Natural killer cell treated with Interleukin-12 subunit alpha and Interleukin-12 subunit beta and Interleukin-15 and Interleukin-18, amount 100 ng/mL, for 72 hours (primary cell): ENCODE measurements at regions not wholly inside any gene's neighbourhood (a gene's known extent, or its start where the extent isn't known, plus 50 kb on each side); places are given as distances from the start of the nearest gene placed in this dataset.

ENCODE experiments used
- ATAC-seq, 2 donors: fragments of 150-1000 bp; cut with Tn5 transposase in 1 of 2; sonication (Bioruptor Pico), chemical (Tn5 transposase) in 1 of 2; 2 replicates each; pipeline ENCODE4 v1.10.0; 2021
- DNase-seq: peaks from one replicate; pipeline ENCODE4 v3.0.0; 2022; ENCODE audit warnings: low spot score
- H3K27ac Mint-ChIP-seq, 2 donors: 1 replicate in 1 of 2; 2 replicates in 1 of 2; pipeline ENCODE4 v1.8.0; 2022; ENCODE audit warnings: mixed read lengths in 2 of 2, mild to moderate bottlenecking in 1 of 2, moderate library complexity in 1 of 2
- H3K27me3 Mint-ChIP-seq, 2 donors: 1 replicate in 1 of 2; 2 replicates in 1 of 2; pipeline ENCODE4 v1.8.0; 2022; ENCODE audit warnings: mixed read lengths in 2 of 2
- H3K36me3 Mint-ChIP-seq: one replicate; pipeline ENCODE4 v1.8.0; 2022; ENCODE audit warnings: mixed read lengths
- H3K4me1 Mint-ChIP-seq, 2 donors: 1 replicate in 1 of 2; 2 replicates in 1 of 2; pipeline ENCODE4 v1.8.0; 2022; ENCODE audit warnings: low read depth in 2 of 2, mixed read lengths in 2 of 2, mild to moderate bottlenecking in 1 of 2
- H3K4me3 Mint-ChIP-seq: one replicate; pipeline ENCODE4 v1.8.0; 2022; ENCODE audit warnings: mixed read lengths
- H3K9me3 Mint-ChIP-seq: 2 replicates; pipeline ENCODE4 v1.8.0; 2022; ENCODE audit warnings: mixed read lengths

DNA sequence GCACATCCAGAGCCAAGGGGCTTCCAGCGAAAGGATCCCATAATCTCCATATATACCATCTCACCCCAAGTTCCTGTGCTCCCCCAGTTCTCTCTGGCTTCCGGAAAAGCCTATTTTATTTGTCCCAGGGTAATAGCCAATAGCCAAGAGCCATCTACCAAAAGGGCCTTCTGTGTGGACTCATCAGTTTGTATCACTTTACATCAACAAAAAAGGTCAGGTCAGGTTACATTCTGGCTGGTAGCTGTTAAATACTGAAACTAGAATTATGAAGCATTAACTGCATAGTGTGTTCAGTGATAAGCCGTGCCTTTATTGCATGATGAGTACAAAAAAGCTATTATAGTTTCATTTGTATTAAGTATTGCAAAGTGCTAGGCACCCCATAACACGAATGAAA is 223.7 kb downstream of the IRS1 start:
- Mint-ChIP-seq H3K27ac (no peak overlapping the region), H3K36me3 (no peaks in the 10 kb centered on the region), H3K4me1 (no peaks in the 10 kb centered on the region), H3K4me3 (no peak overlapping the region), H3K27me3 (no peaks in the 10 kb centered on the region), H3K9me3 (no peaks in the 10 kb centered on the region)
- ATAC-seq (no peak), DNase-seq (no peak)

DNA sequence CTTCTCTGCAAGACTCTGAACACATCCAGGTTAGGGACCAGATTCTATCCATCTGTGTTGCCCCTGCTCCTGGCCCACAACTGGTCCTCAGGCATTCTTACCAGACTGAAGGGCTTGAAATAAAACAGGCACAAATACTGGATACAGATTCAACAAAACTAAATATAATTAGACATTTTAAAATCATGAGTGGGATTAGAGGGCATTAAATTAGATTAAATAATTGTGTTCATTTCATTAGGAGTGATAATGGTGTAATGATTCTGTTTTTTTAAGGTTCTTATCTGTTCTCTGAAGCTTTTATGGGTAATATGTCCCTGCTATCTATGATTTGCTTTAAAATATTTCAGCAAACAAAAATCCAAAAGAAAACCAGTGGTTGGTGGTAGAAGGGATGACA is 226.5 kb downstream of the IRS1 start:
- no peak overlapping the region for H3K4me3 Mint-ChIP-seq
- no peaks in the 10 kb centered on the region for H3K36me3 Mint-ChIP-seq
- no peak for DNase-seq
- no peak for ATAC-seq
- no peaks in the 10 kb centered on the region for H3K9me3 Mint-ChIP-seq
- H3K27me3 Mint-ChIP-seq = no peaks in the 10 kb centered on the region
- H3K4me1 Mint-ChIP-seq = no peaks in the 10 kb centered on the region
- H3K27ac Mint-ChIP-seq = no peak overlapping the region

DNA sequence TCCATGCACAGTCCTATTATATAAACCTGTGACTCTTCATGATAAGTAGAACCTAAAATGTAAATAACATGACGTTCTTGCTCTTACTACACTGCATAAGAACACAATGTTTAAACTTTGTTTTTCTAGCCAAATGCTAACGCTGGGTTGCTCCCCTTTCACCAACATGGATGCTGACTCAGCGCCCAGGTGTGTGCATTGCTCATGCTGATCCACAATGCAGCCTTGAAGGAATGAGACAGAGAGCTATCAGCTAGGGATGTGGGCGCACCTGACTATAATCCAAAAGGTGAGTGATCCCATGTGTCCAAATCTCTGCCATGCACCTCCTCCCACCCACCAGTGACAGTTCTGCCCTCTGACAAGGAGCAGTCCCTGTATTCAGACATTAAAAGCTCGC is 235.0 kb downstream of the IRS1 start:
- H3K27me3 Mint-ChIP-seq = no peaks in the 10 kb centered on the region
- H3K9me3 Mint-ChIP-seq = no peaks in the 10 kb centered on the region
- H3K4me1 Mint-ChIP-seq = no peaks in the 10 kb centered on the region
- no peak for DNase-seq
- no peak overlapping the region for H3K27ac Mint-ChIP-seq
- no peak overlapping the region for H3K4me3 Mint-ChIP-seq
- H3K36me3 Mint-ChIP-seq = no peaks in the 10 kb centered on the region
- no peak for ATAC-seq

DNA sequence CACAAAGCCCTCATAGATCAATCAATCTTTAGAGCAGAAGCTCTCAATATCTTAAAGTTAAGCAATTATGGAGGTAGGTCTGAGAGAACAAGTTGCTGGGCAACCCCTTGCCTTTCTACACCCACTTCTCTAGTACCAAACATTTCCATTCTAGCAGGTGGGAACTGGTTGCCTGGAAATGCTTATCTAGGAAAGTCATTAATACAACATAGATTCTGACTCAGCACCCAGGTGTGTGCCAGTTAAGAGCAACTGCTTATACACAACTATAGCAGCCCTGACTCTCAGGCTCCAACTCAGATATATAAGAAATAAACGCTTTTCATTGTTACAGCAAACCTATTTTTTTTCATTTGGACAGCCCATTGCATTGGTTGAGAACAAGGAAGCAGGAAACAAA is 237.7 kb downstream of the IRS1 start:
- H3K36me3 Mint-ChIP-seq = no peaks in the 10 kb centered on the region

DNA sequence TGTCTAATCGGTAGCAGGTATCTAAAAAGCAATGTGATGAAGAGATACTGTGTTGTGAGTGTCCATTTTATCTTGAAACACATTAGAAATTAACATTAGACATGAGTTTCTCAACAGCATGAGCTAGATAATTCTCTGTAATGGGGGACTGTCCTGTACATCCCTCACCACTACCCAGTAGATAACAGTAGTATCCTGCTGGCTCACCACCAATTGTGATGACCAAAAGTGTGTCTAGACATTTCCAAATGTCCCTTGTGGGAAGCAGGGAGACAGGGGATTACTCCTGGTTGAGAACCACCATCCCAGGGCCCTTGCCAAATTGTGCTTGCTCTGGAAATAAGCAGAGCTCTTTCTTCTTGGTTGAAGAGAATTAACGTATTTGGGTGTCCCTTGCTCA is 239.3 kb downstream of the IRS1 start:
- no peak overlapping the region for H3K27ac Mint-ChIP-seq
- H3K4me1 Mint-ChIP-seq = no peaks in the 10 kb centered on the region
- ATAC-seq (no peak), DNase-seq (no peak)
- no peaks in the 10 kb centered on the region for H3K9me3 Mint-ChIP-seq
- peaks cover 0 to 15% of the 10 kb centered on the region in 2 donors for H3K27me3 Mint-ChIP-seq
- no peaks in the 10 kb centered on the region for H3K36me3 Mint-ChIP-seq
- H3K4me3 Mint-ChIP-seq = no peak overlapping the region

More for the DNA sequence above, 237.7 kb downstream of the IRS1 start:
- no peak for DNase-seq
- no peak overlapping the region for H3K27ac Mint-ChIP-seq
- H3K9me3 Mint-ChIP-seq = no peaks in the 10 kb centered on the region
- no peaks in the 10 kb centered on the region for H3K4me1 Mint-ChIP-seq
- H3K27me3 Mint-ChIP-seq = peaks cover 0 to 12% of the 10 kb centered on the region in 2 donors
- no peak for ATAC-seq
- no peak overlapping the region for H3K4me3 Mint-ChIP-seq

DNA sequence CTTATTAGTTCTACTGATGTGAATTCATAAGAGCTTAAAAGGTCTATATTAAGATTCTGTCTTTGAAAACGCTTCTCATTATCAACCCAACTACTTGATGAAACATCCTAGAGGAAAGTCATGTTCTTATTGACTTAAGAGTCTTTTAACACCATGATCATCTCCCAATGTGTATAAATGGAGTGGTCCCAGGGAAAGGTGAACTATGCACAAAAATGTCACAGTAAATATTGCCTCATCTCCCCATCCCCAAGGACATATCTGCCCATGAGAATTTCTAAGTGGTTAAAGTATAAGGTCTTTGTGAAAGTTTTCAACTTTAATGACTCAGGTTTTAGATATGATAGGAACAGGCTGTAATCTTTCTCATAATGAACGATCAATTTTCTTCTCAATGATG is 240.1 kb downstream of the IRS1 start:
- Mint-ChIP-seq H3K9me3 (no peaks in the 10 kb centered on the region), H3K36me3 (no peaks in the 10 kb centered on the region)
- ATAC-seq = no peak

DNA sequence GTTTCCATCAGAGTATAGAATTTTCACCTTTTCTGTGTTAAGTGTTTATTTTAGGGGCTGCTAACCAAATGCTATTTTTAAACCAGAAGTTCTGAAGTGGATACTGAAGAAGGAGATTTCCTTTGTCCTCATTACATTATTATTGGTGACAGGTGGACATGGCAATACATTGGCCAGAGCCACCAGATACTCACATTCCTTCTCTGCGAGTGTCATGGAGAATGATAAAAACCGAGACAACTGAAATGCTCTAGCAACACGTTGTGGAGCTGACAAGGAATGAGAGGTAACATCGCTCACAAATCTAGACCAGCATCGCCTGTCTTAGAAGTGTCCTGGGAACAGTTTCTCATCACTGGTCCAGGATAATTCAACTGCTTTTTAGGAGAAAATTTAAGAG is 241.2 kb downstream of the IRS1 start:
- no peak for DNase-seq
- no peaks in the 10 kb centered on the region for H3K4me1 Mint-ChIP-seq

More for the DNA sequence above, 240.1 kb downstream of the IRS1 start:
- Mint-ChIP-seq H3K4me3 (no peak overlapping the region), H3K27me3 (peaks cover 0 to 15% of the 10 kb centered on the region in 2 donors), H3K27ac (no peak overlapping the region), H3K4me1 (no peaks in the 10 kb centered on the region)
- DNase-seq = no peak

DNA sequence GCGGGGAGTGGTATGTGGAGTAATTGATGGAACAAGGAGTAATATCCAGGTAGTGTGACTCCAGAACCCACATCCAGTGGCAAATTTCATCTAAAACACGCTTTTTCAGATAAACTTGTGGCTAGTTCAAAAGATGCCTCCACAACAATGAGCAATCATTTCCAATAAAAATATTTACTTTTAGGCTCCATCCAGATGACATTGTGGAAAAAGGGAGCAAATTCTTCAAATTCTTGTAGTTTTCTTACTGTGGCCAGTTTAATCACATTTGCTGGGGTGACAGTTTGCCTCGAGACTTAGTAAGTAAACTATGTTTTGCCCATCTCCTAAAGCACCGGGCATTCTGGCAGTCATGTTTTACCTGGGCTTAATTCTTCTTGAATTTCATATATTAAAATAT is 243.6 kb downstream of the IRS1 start:
- no peak for DNase-seq
- Mint-ChIP-seq H3K4me1 (no peaks in the 10 kb centered on the region), H3K9me3 (no peaks in the 10 kb centered on the region), H3K27ac (no peak overlapping the region), H3K4me3 (no peak overlapping the region), H3K27me3 (peaks cover 0 to 15% of the 10 kb centered on the region in 2 donors), H3K36me3 (no peaks in the 10 kb centered on the region)
- ATAC-seq = no peak

More for the DNA sequence above, 241.2 kb downstream of the IRS1 start:
- H3K27me3 Mint-ChIP-seq = peaks cover 0 to 15% of the 10 kb centered on the region in 2 donors
- no peak overlapping the region for H3K4me3 Mint-ChIP-seq
- no peak overlapping the region for H3K27ac Mint-ChIP-seq
- no peaks in the 10 kb centered on the region for H3K9me3 Mint-ChIP-seq
- no peaks in the 10 kb centered on the region for H3K36me3 Mint-ChIP-seq
- ATAC-seq = no peak

DNA sequence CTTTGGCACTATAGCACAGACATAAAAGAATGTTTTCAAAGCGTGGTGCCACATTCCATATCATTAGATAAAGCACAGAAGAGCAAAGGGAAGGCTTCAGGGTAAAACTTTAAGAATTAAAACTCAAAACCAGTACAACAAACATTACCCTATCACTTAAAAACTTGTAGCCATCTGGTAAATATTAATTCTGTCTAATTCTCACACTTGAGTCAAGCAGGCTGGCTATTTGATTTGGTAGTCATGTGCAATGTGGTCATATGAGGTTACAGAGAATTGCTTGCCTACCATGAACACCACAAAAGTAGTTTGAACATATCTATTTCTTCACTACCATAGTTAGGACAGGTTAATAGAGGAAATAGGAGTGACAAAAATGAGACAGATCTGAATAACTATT is 244.9 kb downstream of the IRS1 start:
- no peak for ATAC-seq
- no peak for DNase-seq
- Mint-ChIP-seq H3K27me3 (peaks cover 0 to 22% of the 10 kb centered on the region in 2 donors), H3K36me3 (no peaks in the 10 kb centered on the region), H3K27ac (no peak overlapping the region), H3K4me3 (no peak overlapping the region), H3K9me3 (peaks cover 4% of the 10 kb centered on the region), H3K4me1 (no peaks in the 10 kb centered on the region)

DNA sequence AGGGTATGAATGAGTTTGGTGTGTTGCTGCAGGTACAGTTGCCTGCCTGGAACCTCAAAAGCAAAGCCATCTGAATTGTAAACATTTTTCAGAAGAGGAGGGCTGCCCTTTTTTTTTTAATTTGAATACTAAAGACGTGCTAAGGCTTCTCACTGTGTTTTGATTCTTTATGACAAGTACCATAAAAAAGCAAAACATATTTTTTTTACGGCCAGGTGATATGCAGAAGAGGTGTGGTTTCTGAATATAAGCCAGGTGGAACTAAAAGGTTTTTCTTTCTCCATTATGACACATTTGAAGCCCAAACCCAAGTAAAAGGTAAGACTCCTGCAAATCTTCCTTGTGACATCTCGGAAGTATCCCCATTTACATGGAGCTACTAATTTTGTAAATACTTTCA is 246.3 kb downstream of the IRS1 start:
- DNase-seq (no peak), ATAC-seq (no peak)
- H3K4me1 Mint-ChIP-seq = no peaks in the 10 kb centered on the region
- no peaks in the 10 kb centered on the region for H3K36me3 Mint-ChIP-seq
- peaks cover 4% of the 10 kb centered on the region for H3K9me3 Mint-ChIP-seq
- peaks cover 0 to 24% of the 10 kb centered on the region in 2 donors for H3K27me3 Mint-ChIP-seq
- no peak overlapping the region for H3K27ac Mint-ChIP-seq
- H3K4me3 Mint-ChIP-seq = no peak overlapping the region

DNA sequence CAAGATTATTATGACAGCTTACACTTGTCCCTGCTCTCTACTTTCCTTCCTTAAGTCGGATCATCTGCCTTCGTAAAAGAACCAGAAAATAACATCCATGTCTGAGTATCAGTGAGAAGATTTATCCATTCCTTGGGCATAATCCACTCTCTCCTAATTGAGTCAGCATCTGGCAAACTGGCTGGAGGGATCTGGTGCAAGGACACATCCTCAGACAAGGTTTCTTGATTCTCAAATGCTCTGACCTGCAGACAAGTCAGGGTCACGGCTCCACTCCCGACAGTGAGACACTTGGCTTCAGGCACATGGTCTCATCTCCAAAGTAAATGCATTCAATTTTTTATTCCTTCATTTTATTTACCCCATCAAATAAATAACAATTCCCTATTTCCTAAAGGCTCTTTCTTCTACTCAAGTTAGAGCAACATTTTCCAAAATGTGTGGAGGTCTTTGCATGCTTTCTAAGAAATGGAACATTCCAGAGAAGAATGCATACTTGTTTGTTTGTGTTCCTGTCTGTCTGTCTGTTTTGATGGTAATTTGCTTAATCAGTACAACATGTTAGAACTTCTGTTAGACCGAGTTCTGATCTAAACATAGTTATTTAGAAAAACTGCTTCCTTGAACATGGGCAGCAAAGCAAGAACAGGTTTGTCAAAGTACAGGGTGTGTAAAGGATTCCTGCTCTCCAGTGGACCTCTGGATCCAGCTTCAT is 246.9 kb downstream of the IRS1 start:
- Mint-ChIP-seq H3K27ac (no peak overlapping the region), H3K4me1 (no peaks in the 10 kb centered on the region), H3K9me3 (peaks cover 4% of the 10 kb centered on the region), H3K27me3 (peaks cover 0 to 20% of the 10 kb centered on the region in 2 donors), H3K4me3 (no peak overlapping the region), H3K36me3 (no peaks in the 10 kb centered on the region)
- ATAC-seq = no peak
- DNase-seq = no peak

DNA sequence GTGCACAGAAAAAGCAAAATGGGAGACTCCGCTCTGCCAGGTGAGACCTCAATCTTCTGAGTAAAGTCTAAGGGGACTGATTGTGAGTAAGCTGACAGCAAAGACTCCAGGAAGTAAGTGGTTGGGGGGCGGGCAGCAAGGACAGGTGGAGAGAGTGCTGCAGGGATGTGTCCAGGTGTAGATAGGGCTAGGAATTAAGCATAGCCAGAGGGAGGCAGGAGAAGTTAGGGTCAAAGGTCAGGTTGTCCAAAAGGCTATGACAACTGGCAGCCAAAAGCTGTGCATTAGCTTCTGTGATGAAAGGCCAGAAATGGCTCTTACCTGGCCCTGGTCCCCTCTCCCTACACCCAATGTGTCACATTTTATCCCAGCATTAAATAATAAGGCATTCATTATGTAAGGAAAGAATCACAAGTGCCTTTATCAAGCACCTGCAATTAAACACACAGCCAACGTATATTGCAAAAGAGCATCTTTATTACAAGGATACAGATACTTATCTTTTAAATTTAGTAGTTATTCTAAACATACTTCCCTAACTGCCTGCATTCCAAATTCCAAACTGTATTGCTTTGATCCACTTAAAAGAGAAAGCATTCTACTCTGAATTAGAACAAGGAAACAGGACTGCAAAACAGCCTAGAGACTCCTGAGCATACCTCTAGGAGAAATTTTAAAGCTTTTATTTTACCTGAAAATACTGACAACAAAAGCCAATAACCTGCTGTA is 247.9 kb downstream of the IRS1 start:
- Mint-ChIP-seq H3K4me3 (no peak overlapping the region), H3K27ac (no peak overlapping the region), H3K9me3 (peaks cover 4% of the 10 kb centered on the region), H3K36me3 (no peaks in the 10 kb centered on the region), H3K4me1 (no peaks in the 10 kb centered on the region), H3K27me3 (peaks cover 0 to 9% of the 10 kb centered on the region in 2 donors)
- ATAC-seq = no peak
- no peak for DNase-seq

DNA sequence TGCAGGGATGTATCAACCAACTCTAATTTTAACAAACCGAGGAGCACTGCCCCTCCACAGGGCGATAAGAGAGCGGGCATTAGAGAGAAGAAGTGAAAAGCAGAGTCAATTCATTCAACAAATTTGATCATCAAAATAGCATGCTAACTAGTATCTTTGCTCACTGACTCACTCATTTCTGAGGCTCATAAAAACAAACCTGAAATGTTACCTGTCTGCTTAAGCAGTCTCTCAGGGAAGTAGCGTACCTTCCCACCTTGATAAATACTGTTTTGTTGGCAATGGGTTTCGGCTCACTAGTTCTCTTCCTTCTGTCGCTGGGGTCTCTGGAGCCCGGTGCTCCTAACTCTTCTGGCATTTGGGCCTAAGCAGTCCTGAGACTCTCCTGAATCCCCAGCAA is 248.8 kb downstream of the IRS1 start:
- ATAC-seq (no peak), DNase-seq (no peak)
- H3K4me1 Mint-ChIP-seq = no peaks in the 10 kb centered on the region
- H3K27ac Mint-ChIP-seq = no peak overlapping the region
- no peak overlapping the region for H3K4me3 Mint-ChIP-seq
- H3K9me3 Mint-ChIP-seq = peaks cover 6% of the 10 kb centered on the region
- peaks cover 0 to 8% of the 10 kb centered on the region in 2 donors for H3K27me3 Mint-ChIP-seq
- H3K36me3 Mint-ChIP-seq = no peaks in the 10 kb centered on the region

DNA sequence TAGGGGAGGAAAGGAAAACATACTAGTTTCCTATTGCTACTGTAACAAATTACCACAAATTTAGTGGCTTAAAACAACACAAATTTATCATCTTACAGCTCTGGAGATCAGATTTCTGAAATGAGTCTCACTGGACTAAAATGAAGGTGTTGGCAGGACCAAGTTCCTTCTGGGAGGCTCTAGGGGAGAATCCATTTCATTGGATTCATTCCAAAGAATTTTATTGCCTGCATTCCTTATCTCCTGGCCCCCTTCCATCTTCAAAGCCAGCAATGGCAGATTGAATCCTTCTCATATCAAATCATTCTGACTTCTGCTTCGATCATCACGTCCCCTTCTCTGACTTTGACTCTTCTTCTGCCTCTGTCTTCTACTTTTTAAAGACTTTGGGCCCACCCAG is 250.9 kb downstream of the IRS1 start:
- H3K9me3 Mint-ChIP-seq = peaks cover 10% of the 10 kb centered on the region
- ATAC-seq (no peak), DNase-seq (no peak)
- no peaks in the 10 kb centered on the region for H3K36me3 Mint-ChIP-seq
- H3K4me3 Mint-ChIP-seq = no peak overlapping the region
- no peak overlapping the region for H3K27ac Mint-ChIP-seq
- peaks cover 0 to 8% of the 10 kb centered on the region in 2 donors for H3K27me3 Mint-ChIP-seq
- H3K4me1 Mint-ChIP-seq = no peaks in the 10 kb centered on the region
